ENCODE measurements at regions not wholly inside any gene's neighbourhood (a gene's known extent, or its start where the extent isn't known, plus 50 kb on each side); places are given as distances from the start of the nearest gene placed in this dataset.

GRCh38 chr4:26141051-26141721, 179.6 kb upstream of the RBPJ start (continued):
- TF ChIP-seq CTCF (IDR thresholded peaks at IDR 0.05; ENCODE audit: control extremely low read depth in 1 of 3, insufficient read depth in 1 of 3, low read depth in 1 of 3, low read length in 3 of 3) (no peak), CREB1 (IDR thresholded peaks at IDR 0.05) (no peak), EZH2 (IDR thresholded peaks at IDR 0.05; ENCODE audit: low read depth, low read length, severe bottlenecking) (no peak), KDM4A (IDR thresholded peaks at IDR 0.05; ENCODE audit: low read depth, low read length, severe bottlenecking) (no peak), SP1 (IDR thresholded peaks at IDR 0.05; ENCODE audit: low read depth, low read length) (no peak), YY1 (IDR thresholded peaks at IDR 0.05; ENCODE audit: low read depth, low read length) (no peak)

Data from H1 (cell line).